ENCODE measurements at regions not wholly inside any gene's neighbourhood (a gene's known extent, or its start where the extent isn't known, plus 50 kb on each side); places are given as distances from the start of the nearest gene placed in this dataset.
"Not testable (repeated sequence)": the region's sequence is repeated elsewhere in the genome, so short reads cannot be mapped to it uniquely, and the experiment has no call there.

DNA sequence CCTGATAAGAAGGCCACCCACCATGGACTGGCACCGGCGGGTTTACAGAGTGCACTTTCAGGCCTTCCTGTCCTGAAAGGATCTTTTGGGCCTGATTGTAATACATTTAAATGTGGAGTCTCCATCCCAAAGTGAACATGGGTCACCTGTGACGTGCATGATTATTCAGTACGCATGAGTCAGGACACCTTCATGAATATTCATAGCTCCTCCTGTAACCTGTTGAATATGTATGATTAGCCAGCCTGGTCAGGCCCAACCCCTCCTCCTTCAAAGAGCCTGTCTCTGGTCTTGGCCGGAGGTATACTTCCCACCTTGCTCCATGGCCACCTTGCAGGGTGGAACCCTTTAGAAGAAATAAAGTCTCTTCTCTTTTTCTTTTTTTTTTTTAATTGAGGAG lies 75.9 kb upstream of the NUP50 start:
- no peak for DNase-seq
- no peak overlapping the region for H3K27ac Mint-ChIP-seq

DNA sequence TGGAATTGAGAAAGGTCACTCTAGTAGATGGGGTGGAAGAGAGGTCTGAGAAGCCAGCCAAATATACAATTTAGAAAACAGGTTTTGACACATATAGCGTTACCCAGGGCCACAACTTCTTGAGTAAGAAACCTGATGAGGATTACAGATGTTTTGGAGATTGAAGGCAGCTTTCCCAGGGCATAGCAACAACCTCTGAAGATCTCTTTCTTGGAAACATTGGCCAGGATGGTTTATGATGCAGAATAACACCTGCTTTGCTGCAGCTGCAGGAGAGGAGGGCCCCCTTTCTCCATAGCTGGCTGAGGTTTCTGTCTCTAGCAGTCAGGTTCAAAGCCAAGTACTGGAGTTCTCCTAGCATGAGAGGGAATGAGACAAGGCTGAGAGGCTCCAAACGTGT lies 75.1 kb upstream of the NUP50 start:
- intact Hi-C loops (cut with micrococcal nuclease), result no loop called here
- Mint-ChIP-seq H3K4me1 (peaks cover 3% of the 10 kb centered on the region), H3K4me3 (no peak overlapping the region), H3K27me3 (no peaks in the 10 kb centered on the region), H3K27ac (no peak overlapping the region), H3K36me3 (ENCODE audit: low read depth) (no peaks in the 10 kb centered on the region), H3K9me3 (no peaks in the 10 kb centered on the region)
- DNase-seq, result no peak

More for the DNA sequence above, 75.9 kb upstream of the NUP50 start:
- intact Hi-C loops (cut with micrococcal nuclease), result no loop called here
- Mint-ChIP-seq H3K4me3 (no peak overlapping the region), H3K9me3 (no peaks in the 10 kb centered on the region), H3K27me3 (no peaks in the 10 kb centered on the region), H3K4me1 (peaks cover 3% of the 10 kb centered on the region), H3K36me3 (ENCODE audit: low read depth) (no peaks in the 10 kb centered on the region)

DNA sequence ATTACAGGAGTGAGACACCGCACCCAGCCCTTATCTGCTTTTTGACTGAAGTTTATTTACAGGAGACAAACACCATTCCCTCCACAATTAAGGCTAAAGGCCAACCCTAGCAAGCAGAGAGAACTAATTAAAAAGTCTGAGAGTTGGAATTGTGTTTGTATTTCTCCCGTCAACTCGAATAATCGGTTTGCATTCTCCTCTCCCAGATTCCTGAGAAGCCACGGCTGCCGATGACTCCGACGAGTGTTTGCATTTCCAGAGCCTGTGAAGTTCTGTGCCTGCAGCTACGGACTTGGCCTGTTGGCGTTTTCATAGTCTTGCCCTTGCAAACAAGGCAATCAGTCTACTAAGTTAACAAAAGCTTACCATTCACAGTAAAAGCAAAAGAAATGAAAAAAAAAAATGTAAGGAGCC lies 73.2 kb upstream of the NUP50 start:
- no peaks in the 10 kb centered on the region for H3K4me1 Mint-ChIP-seq
- H3K9me3 Mint-ChIP-seq, result no peaks in the 10 kb centered on the region
- DNase-seq, result no peak
- no peak overlapping the region for H3K4me3 Mint-ChIP-seq
- intact Hi-C loops (cut with micrococcal nuclease), result no loop called here
- no peaks in the 10 kb centered on the region for H3K36me3 Mint-ChIP-seq (ENCODE audit: low read depth)
- peaks cover 2% of the 10 kb centered on the region for H3K27me3 Mint-ChIP-seq
- H3K27ac Mint-ChIP-seq, result no peak overlapping the region

DNA sequence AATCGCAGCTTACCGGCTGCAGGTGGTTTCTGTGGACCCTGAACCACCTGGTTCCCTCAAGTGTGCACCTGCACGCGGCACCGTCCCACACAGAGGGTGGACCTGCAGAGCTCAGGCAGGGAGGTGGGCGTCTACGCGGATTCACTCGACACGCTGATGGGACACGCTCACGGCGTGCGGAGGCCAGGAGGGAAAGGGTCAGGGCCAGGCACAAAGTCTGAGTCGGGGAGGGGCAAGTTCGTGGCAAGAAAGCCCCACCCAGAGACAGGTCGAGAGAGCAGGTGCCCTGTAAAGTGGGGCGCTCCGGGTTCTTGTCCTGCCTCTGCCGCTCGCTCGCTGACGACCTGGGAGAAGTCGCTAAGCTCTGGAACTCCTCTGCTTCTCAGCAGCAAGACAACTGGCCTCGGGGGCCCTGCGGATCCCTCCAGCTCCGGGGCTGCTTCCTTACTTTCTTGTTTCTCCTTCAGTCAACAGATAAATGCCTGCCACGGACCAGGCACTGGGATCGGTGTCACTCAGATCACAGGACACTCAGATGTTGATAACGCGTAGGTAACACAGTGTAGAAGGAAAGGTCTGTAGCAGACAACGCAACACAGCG lies 72.4 kb upstream of the NUP50 start:
- H3K9me3 Mint-ChIP-seq, result no peaks in the 10 kb centered on the region
- H3K36me3 Mint-ChIP-seq (ENCODE audit: low read depth), result no peaks in the 10 kb centered on the region
- no peak overlapping the region for H3K4me3 Mint-ChIP-seq
- peaks cover 3% of the 10 kb centered on the region for H3K27me3 Mint-ChIP-seq
- no peaks in the 10 kb centered on the region for H3K4me1 Mint-ChIP-seq
- intact Hi-C loops (cut with micrococcal nuclease), result no loop called here
- DNase-seq, result no peak
- H3K27ac Mint-ChIP-seq, result no peak overlapping the region

DNA sequence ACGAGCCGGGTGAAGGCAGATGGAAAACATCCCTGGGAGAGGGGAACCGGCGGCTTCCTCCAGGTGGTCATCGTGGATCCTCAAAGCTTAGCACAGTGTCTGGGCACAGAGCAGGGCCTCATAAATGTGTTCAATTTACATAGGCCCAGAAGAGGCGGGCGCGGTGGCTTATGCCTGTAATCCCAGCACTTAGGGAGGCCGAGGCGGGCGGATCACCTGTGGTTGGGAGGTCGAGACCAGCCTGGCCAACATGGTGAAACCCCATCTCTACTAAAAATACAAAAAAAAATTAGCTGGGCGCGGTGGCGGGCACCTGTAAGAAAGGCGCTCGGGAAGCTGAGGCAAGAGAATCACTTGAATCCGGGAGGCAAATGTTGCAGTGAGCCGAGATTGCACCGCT lies 71.8 kb upstream of the NUP50 start:
- H3K36me3 Mint-ChIP-seq (ENCODE audit: low read depth); H3K27ac Mint-ChIP-seq; H3K4me3 Mint-ChIP-seq; DNase-seq; H3K4me1 Mint-ChIP-seq; intact Hi-C loops (cut with micrococcal nuclease); H3K27me3 Mint-ChIP-seq; H3K9me3 Mint-ChIP-seq: not testable (repeated sequence)

DNA sequence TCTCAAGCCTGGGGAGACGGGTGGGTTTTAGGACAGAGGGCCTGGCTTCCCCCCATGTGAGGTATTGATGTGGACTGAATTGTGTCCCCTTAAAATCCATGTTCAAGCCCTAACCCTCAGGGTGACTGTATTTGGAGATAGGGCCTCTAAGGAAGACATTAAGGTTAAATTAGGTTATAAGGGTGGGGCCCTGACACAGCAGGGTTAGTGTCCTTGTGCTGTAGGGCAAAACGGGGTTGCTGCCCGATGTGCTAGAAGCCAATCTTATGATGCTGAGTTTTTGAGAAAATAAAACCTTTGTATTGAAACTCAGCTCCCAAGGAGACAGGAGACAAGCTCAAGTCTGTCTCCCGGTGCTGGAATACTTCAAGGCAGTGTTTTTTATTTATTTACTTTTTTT lies 71.1 kb upstream of the NUP50 start:
- DNase-seq, result no peak
- Mint-ChIP-seq H3K27me3 (peaks cover 8% of the 10 kb centered on the region), H3K4me1 (no peaks in the 10 kb centered on the region), H3K4me3 (no peak overlapping the region), H3K27ac (no peak overlapping the region), H3K36me3 (ENCODE audit: low read depth) (no peaks in the 10 kb centered on the region), H3K9me3 (no peaks in the 10 kb centered on the region)
- intact Hi-C loops (cut with micrococcal nuclease), result no loop called here

DNA sequence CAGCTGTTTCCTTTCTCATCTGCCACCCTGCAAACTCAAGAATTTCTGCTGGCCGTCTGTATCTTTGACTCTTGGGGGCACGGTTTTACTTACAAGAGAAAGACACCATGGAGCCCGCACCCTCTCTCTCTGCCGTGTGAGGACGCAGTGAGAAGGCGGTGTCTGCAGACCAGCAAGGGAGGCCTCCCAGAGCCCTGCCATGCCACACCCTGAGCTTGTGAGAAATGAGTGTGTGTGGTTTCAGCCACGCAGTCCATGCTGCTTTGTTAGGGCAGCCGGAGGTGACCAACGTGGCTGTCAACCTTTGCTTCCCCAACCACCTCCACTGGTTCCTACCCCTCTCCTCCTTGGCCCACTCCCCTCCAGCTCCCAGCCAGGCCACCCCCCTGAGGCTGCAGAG lies 70.1 kb upstream of the NUP50 start:
- Mint-ChIP-seq H3K9me3 (no peaks in the 10 kb centered on the region), H3K27ac (no peak overlapping the region), H3K4me3 (no peak overlapping the region), H3K4me1 (no peaks in the 10 kb centered on the region), H3K36me3 (ENCODE audit: low read depth) (no peaks in the 10 kb centered on the region), H3K27me3 (peaks cover 10% of the 10 kb centered on the region)
- DNase-seq, result no peak
- intact Hi-C loops (cut with micrococcal nuclease), result no loop called here

DNA sequence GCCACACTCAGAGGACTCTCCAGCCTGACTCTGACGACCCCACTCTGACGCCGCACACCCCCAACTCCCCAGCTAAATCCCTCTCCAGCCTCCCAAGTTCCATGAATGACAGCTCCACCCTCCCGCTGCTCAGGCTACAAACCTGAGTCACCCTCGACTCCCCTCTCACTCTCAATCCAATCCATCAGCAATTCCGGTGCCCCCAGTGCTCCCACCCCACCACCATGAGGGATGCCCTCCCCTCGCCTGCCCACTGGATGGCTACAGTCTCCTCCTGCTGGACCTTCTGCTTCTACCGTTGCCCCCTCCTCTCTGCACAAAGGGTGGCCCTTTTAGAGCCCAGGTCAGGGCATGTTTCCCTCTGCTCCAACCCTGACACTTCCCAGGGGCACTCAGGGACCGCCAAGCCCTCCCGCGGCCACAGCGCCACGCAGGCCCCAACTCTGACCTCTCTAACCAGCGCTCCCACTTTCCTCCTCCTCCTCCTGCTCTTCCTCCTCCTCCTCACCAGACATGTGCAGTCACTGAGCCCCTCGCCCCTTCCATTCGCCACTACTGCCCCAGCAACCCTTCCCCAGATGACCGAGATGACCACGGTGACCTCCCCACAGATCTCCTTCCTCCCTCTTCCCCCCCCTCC lies 69.5 kb upstream of the NUP50 start:
- intact Hi-C loops (cut with micrococcal nuclease), result no loop called here
- no peak overlapping the region for H3K27ac Mint-ChIP-seq

DNA sequence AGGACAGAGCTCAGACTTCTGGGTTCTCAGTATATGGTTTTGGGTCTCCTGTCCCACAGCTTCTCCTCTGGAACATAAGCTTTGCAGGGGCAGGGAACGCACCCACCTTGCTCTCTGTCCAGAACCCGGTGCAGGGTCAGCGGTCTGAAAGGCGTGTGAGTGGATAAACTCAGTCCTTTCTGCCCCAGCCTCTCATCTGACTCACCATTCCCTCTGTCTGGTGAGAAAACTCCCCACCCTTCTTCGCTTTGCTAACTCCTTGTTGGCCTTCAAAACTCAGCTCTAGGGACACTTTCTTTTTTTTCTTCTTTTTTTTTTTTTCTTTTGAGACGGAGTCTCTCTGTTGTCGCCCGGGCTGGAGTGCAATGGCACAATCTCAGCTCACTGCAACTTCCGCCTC lies 68.9 kb upstream of the NUP50 start:
- intact Hi-C loops (cut with micrococcal nuclease), result no loop called here

More for the DNA sequence above, 69.5 kb upstream of the NUP50 start:
- H3K27me3 Mint-ChIP-seq, result peaks cover 10% of the 10 kb centered on the region
- no peak for DNase-seq
- H3K4me1 Mint-ChIP-seq, result no peaks in the 10 kb centered on the region
- no peaks in the 10 kb centered on the region for H3K9me3 Mint-ChIP-seq
- no peaks in the 10 kb centered on the region for H3K36me3 Mint-ChIP-seq (ENCODE audit: low read depth)
- no peak overlapping the region for H3K4me3 Mint-ChIP-seq

DNA sequence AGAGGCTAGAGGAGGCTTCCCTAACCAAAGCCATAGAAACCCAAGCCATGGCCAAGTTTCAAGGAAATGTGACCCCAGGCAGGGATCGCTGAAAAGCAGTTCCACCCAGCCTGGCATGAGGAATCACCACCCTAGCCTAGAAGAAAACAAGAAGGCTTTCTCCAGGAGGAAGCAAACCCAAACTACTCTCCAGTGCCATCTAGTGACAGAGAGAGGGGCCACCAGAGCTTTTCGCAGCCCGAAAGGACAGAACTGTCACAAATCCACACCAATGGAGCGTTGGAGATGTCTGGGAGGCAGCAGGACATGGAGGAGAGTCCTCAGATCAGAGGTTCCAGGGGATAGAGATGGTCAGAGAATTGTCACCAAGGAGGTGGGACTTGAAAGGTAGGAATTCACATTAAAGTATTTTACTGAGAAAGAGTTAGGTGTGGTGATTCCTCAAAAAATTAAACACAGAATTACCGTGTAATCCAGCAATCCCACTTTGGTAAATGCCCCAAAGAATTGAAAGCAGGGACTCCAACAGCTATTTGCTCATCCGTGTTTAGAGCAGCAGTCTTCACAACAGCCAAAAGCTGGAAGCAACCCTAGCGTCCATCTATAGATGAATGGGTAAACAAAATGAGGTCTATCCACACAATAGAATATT lies 67.3 kb upstream of the NUP50 start:
- Mint-ChIP-seq H3K4me1 (no peaks in the 10 kb centered on the region), H3K27ac (no peak overlapping the region), H3K4me3 (no peak overlapping the region), H3K36me3 (ENCODE audit: low read depth) (no peaks in the 10 kb centered on the region), H3K9me3 (no peaks in the 10 kb centered on the region), H3K27me3 (peaks cover 13% of the 10 kb centered on the region)
- intact Hi-C loops (cut with micrococcal nuclease), result loop anchor here (1.0 kb wide), 2 partner anchors 121 to 276 kb away; no protein-coding TSS in a partner anchor
- peak; percentile 85 for DNase-seq

More for the DNA sequence above, 68.9 kb upstream of the NUP50 start:
- no peak for DNase-seq
- Mint-ChIP-seq H3K4me3 (no peak overlapping the region), H3K27me3 (peaks cover 10% of the 10 kb centered on the region), H3K27ac (no peak overlapping the region), H3K36me3 (ENCODE audit: low read depth) (no peaks in the 10 kb centered on the region), H3K4me1 (no peaks in the 10 kb centered on the region), H3K9me3 (no peaks in the 10 kb centered on the region)

DNA sequence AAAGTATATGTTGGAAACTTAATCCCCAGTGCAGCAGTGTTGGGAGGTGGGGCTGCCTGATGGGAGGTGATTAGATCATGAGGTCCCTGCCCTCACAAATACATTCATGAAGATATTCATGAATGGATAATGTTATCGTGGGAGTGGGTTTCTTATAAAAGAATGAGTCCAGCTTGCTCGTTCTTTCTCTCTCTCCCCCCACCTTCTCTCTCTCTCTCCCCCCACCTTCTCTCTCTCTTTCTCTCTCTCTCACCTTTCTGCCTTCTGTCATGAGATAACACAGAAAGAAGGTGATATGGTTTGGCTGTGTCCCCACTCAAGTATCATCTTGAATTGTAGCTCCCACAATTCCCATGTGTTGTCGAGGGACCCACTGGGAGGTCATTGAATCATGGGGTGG lies 66.7 kb upstream of the NUP50 start:
- peaks cover 2% of the 10 kb centered on the region for H3K4me1 Mint-ChIP-seq
- no peaks in the 10 kb centered on the region for H3K9me3 Mint-ChIP-seq
- H3K27ac Mint-ChIP-seq, result no peak overlapping the region
- no peak overlapping the region for H3K4me3 Mint-ChIP-seq
- DNase-seq, result no peak
- H3K36me3 Mint-ChIP-seq (ENCODE audit: low read depth), result no peaks in the 10 kb centered on the region
- peaks cover 19% of the 10 kb centered on the region for H3K27me3 Mint-ChIP-seq
- intact Hi-C loops (cut with micrococcal nuclease), result no loop called here

DNA sequence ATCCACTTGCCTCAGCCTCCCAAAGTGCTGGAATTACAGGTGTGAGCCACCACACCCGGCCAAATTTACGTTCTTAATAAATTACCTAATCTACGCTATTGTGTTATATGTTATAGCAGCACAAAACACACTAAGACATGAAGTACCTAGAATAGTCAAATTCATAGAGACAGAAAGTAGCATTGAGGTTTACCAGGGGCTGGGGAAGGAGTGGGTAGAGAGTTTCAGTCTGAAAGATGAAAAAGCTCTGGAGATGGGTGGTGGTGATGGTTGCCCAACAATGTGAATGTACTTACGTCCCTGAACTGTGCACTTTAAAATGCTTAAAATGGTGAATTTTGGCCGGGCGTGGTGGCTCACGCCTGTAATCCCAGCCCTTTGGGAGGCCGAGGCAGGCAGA lies 65.7 kb upstream of the NUP50 start:
- H3K9me3 Mint-ChIP-seq, result no peaks in the 10 kb centered on the region
- no peak overlapping the region for H3K4me3 Mint-ChIP-seq
- H3K27ac Mint-ChIP-seq, result no peak overlapping the region
- no peaks in the 10 kb centered on the region for H3K36me3 Mint-ChIP-seq (ENCODE audit: low read depth)
- intact Hi-C loops (cut with micrococcal nuclease), result no loop called here
- peaks cover 2% of the 10 kb centered on the region for H3K4me1 Mint-ChIP-seq
- DNase-seq, result no peak
- H3K27me3 Mint-ChIP-seq, result peaks cover 23% of the 10 kb centered on the region

DNA sequence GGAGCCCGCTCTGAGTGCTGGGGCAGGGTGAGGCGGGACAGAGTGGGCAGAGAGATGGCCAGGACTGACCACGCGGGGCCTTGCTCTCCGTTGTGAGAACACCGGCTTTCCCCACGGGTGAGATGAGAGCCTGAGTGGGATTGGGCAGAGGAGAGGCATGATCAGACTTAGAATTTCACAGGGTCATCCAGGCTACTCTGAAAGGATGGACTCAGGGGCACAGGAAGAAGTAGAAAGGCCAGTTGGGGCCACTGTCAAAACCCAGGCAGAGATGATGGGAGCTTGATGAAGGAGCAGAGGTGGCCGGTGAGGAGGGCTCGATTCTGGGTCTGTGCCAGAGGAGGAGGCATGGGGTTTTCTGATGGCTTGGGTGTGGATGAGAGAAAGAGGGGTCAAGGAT lies 63.8 kb upstream of the NUP50 start:
- Mint-ChIP-seq H3K27me3 (peaks cover 21% of the 10 kb centered on the region), H3K9me3 (no peaks in the 10 kb centered on the region), H3K4me3 (no peak overlapping the region), H3K27ac (no peak overlapping the region), H3K36me3 (ENCODE audit: low read depth) (no peaks in the 10 kb centered on the region), H3K4me1 (peaks cover 2% of the 10 kb centered on the region)
- intact Hi-C loops (cut with micrococcal nuclease), result no loop called here
- DNase-seq, result no peak

DNA sequence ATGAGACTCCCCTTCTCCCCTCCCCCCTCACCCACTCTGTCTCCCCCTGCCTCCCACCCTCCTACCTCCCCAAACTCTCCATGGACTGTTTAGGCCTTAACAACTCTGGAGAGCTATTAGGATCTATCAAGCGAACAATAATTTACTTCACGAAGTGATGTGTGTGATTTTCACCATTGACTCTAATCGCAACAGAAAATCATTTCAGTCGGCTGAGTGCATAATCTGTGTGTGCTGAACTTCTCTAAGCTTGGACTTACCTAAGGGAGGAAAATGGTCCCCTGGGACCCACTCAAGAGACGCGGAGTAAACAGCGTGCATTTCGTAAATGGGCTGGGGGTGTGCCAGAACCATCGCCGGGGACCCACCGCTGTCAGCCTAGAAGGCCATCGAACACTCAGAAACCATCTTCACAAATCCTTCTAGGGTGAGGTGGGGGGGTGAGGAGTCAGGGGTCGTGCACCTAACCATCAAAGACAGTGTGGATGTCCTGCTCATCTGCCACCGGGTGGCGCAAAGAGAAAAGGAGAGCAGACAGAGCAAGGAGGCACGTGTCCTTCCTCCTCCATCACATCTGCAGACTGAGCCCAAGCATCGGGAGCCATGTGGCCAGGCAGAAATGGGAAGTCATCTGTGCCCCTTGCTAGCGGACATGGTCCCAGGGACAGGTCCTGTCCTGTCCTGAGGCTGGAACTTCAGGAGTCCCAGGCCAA lies 62.1 kb upstream of the NUP50 start:
- Mint-ChIP-seq H3K36me3 (ENCODE audit: low read depth) (no peaks in the 10 kb centered on the region), H3K27ac (no peak overlapping the region), H3K4me1 (peaks cover 2% of the 10 kb centered on the region), H3K27me3 (peaks cover 18% of the 10 kb centered on the region), H3K9me3 (no peaks in the 10 kb centered on the region), H3K4me3 (no peak overlapping the region)
- intact Hi-C loops (cut with micrococcal nuclease), result no loop called here
- peak; percentile 66 for DNase-seq
